Activated T-cell treated with anti-CD3 and anti-CD28 coated beads, Interleukin-2, amount 50 U/mL, for 72 hours (primary cell): ENCODE measurements at regions not wholly inside any gene's neighbourhood (a gene's known extent, or its start where the extent isn't known, plus 50 kb on each side); places are given as distances from the start of the nearest gene placed in this dataset.

Source experiments
- ATAC-seq, 2 donors: fragments of 150-1000 bp; cut with Tn5 transposase; replicated peaks in 1 of 2; 2 replicates each; pipeline ENCODE4 v1.10.0; 2021; ENCODE audit warnings: moderate library complexity in 2 of 2, mild to moderate bottlenecking in 1 of 2
- DNase-seq, 2 donors: peaks; one replicate each; pipeline ENCODE4 v3.0.0; 2021 to 2022; ENCODE audit warnings: mixed read lengths in 1 of 2
- H3K27ac Mint-ChIP-seq: one replicate; pipeline ENCODE4 v1.8.0; 2022; ENCODE audit warnings: mild to moderate bottlenecking, moderate library complexity, mixed read lengths
- H3K27me3 Mint-ChIP-seq: one replicate; pipeline ENCODE4 v1.8.0; 2022; ENCODE audit warnings: low read depth, mixed read lengths
- H3K36me3 Mint-ChIP-seq, 2 donors: one replicate each; pipeline ENCODE4 v1.8.0; 2022; ENCODE audit warnings: mixed read lengths in 2 of 2, mild to moderate bottlenecking in 1 of 2; ENCODE audit not compliant: insufficient read depth in 2 of 2
- H3K4me1 Mint-ChIP-seq: one replicate; pipeline ENCODE4 v1.8.0; 2022; ENCODE audit warnings: low read depth, mixed read lengths
- H3K4me3 Mint-ChIP-seq, 2 donors: one replicate each; pipeline ENCODE4 v1.8.0; 2022; ENCODE audit warnings: mild to moderate bottlenecking in 2 of 2, mixed read lengths in 2 of 2, moderate library complexity in 2 of 2
- H3K9me3 Mint-ChIP-seq, 2 donors: one replicate each; pipeline ENCODE4 v1.8.0; 2022; ENCODE audit warnings: mixed read lengths in 2 of 2

- Mint-ChIP-seq H3K36me3 (no peaks in the 10 kb centered on the region), H3K4me1 (no peaks in the 10 kb centered on the region), H3K27ac (no peak overlapping the region), H3K9me3 (no peaks in the 10 kb centered on the region), H3K27me3 (peaks cover 6% of the 10 kb centered on the region), H3K4me3 (no peak overlapping the region)
- no peak for ATAC-seq
- no peak for DNase-seq
These were observed 174.2 kb upstream of the OSR1 start for GRCh38 chr2:19532547-19533196.

GRCh38 chr2:19529677-19530076 lies 171.3 kb upstream of the OSR1 start:
- H3K36me3 Mint-ChIP-seq: no peaks in the 10 kb centered on the region
- no peak overlapping the region for H3K27ac Mint-ChIP-seq
- ATAC-seq: no peak
- H3K4me1 Mint-ChIP-seq: no peaks in the 10 kb centered on the region
- H3K9me3 Mint-ChIP-seq: no peaks in the 10 kb centered on the region
- peaks cover 6% of the 10 kb centered on the region for H3K27me3 Mint-ChIP-seq
- DNase-seq: no peak
- H3K4me3 Mint-ChIP-seq: no peak overlapping the region

GRCh38 chr2:19527771-19528170 lies 169.3 kb upstream of the OSR1 start:
- no peak for DNase-seq
- Mint-ChIP-seq H3K27me3 (peaks cover 6% of the 10 kb centered on the region), H3K27ac (no peak overlapping the region), H3K4me1 (no peaks in the 10 kb centered on the region), H3K4me3 (no peak overlapping the region), H3K36me3 (no peaks in the 10 kb centered on the region), H3K9me3 (peaks cover 0 to 2% of the 10 kb centered on the region in 2 donors)
- ATAC-seq: no peak

- ATAC-seq (no peak), DNase-seq (no peak)
- Mint-ChIP-seq H3K27ac (no peak overlapping the region), H3K36me3 (no peaks in the 10 kb centered on the region), H3K9me3 (peaks cover 0 to 2% of the 10 kb centered on the region in 2 donors), H3K4me1 (no peaks in the 10 kb centered on the region), H3K27me3 (no peaks in the 10 kb centered on the region), H3K4me3 (no peak overlapping the region)
These were observed 166.9 kb upstream of the OSR1 start for GRCh38 chr2:19525313-19525712.

- DNase-seq: no peak
- Mint-ChIP-seq H3K4me3 (no peak overlapping the region), H3K36me3 (no peaks in the 10 kb centered on the region), H3K27me3 (peaks cover 8% of the 10 kb centered on the region), H3K9me3 (no peaks in the 10 kb centered on the region), H3K27ac (no peak overlapping the region), H3K4me1 (no peaks in the 10 kb centered on the region)
- no peak for ATAC-seq
These were observed 160.6 kb upstream of the OSR1 start for GRCh38 chr2:19519045-19519444.

- Mint-ChIP-seq H3K27ac (no peak overlapping the region), H3K4me3 (no peak overlapping the region), H3K9me3 (no peaks in the 10 kb centered on the region), H3K36me3 (no peaks in the 10 kb centered on the region), H3K27me3 (peaks cover 38% of the 10 kb centered on the region), H3K4me1 (no peaks in the 10 kb centered on the region)
- no peak for ATAC-seq
- no peak for DNase-seq
These were observed 148.7 kb upstream of the OSR1 start for GRCh38 chr2:19507137-19507536.

- H3K36me3 Mint-ChIP-seq: no peaks in the 10 kb centered on the region
- H3K27me3 Mint-ChIP-seq: peaks cover 34% of the 10 kb centered on the region
- ATAC-seq: no peak
- H3K4me3 Mint-ChIP-seq: no peak overlapping the region
- H3K9me3 Mint-ChIP-seq: no peaks in the 10 kb centered on the region
- DNase-seq: no peak
- no peak overlapping the region for H3K27ac Mint-ChIP-seq
- no peaks in the 10 kb centered on the region for H3K4me1 Mint-ChIP-seq
These were observed 147.0 kb upstream of the OSR1 start for GRCh38 chr2:19505199-19506136.

GRCh38 chr2:19504400-19505198 lies 146.2 kb upstream of the OSR1 start:
- no peak for DNase-seq
- Mint-ChIP-seq H3K9me3 (no peaks in the 10 kb centered on the region), H3K36me3 (no peaks in the 10 kb centered on the region), H3K4me3 (no peak overlapping the region), H3K27ac (no peak overlapping the region), H3K4me1 (no peaks in the 10 kb centered on the region), H3K27me3 (peaks cover 34% of the 10 kb centered on the region)
- no peak for ATAC-seq

- H3K36me3 Mint-ChIP-seq: no peaks in the 10 kb centered on the region
- no peaks in the 10 kb centered on the region for H3K9me3 Mint-ChIP-seq
- H3K27ac Mint-ChIP-seq: no peak overlapping the region
- no peak overlapping the region for H3K4me3 Mint-ChIP-seq
- H3K4me1 Mint-ChIP-seq: no peaks in the 10 kb centered on the region
- peaks cover 32% of the 10 kb centered on the region for H3K27me3 Mint-ChIP-seq
- no peak for DNase-seq
- ATAC-seq: no peak
These were observed 145.5 kb upstream of the OSR1 start for GRCh38 chr2:19503915-19504314.

GRCh38 chr2:19503406-19503805 lies 145.0 kb upstream of the OSR1 start:
- DNase-seq (no peak), ATAC-seq (no peak)
- no peaks in the 10 kb centered on the region for H3K4me1 Mint-ChIP-seq
- no peak overlapping the region for H3K27ac Mint-ChIP-seq
- H3K9me3 Mint-ChIP-seq: no peaks in the 10 kb centered on the region
- H3K27me3 Mint-ChIP-seq: peaks cover 29% of the 10 kb centered on the region
- no peaks in the 10 kb centered on the region for H3K36me3 Mint-ChIP-seq
- no peak overlapping the region for H3K4me3 Mint-ChIP-seq

GRCh38 chr2:19500126-19500525 lies 141.7 kb upstream of the OSR1 start:
- ATAC-seq (no peak), DNase-seq (no peak)
- peaks cover 18% of the 10 kb centered on the region for H3K27me3 Mint-ChIP-seq
- no peaks in the 10 kb centered on the region for H3K36me3 Mint-ChIP-seq
- no peaks in the 10 kb centered on the region for H3K4me1 Mint-ChIP-seq
- no peak overlapping the region for H3K4me3 Mint-ChIP-seq
- H3K27ac Mint-ChIP-seq: no peak overlapping the region
- no peaks in the 10 kb centered on the region for H3K9me3 Mint-ChIP-seq

- Mint-ChIP-seq H3K9me3 (no peaks in the 10 kb centered on the region), H3K27ac (no peak overlapping the region), H3K27me3 (peaks cover 26% of the 10 kb centered on the region), H3K36me3 (no peaks in the 10 kb centered on the region), H3K4me3 (no peak overlapping the region), H3K4me1 (no peaks in the 10 kb centered on the region)
- ATAC-seq (no peak), DNase-seq (no peak)
These were observed 138.2 kb upstream of the OSR1 start for GRCh38 chr2:19496646-19497045.

GRCh38 chr2:19494241-19494640 lies 135.8 kb upstream of the OSR1 start:
- peaks cover 50% of the 10 kb centered on the region for H3K27me3 Mint-ChIP-seq
- no peak for ATAC-seq

More at GRCh38 chr2:19494241-19494640, 135.8 kb upstream of the OSR1 start:
- no peaks in the 10 kb centered on the region for H3K9me3 Mint-ChIP-seq
- H3K4me1 Mint-ChIP-seq: no peaks in the 10 kb centered on the region
- H3K36me3 Mint-ChIP-seq: no peaks in the 10 kb centered on the region
- H3K4me3 Mint-ChIP-seq: no peak overlapping the region
- no peak overlapping the region for H3K27ac Mint-ChIP-seq
- DNase-seq: no peak
